ENCODE measurements at regions not wholly inside any gene's neighbourhood (a gene's known extent, or its start where the extent isn't known, plus 50 kb on each side); places are given as distances from the start of the nearest gene placed in this dataset.

GRCh38 chr7:133164498-133164897 lies 82.6 kb upstream of the CHCHD3 start:
- ChIA-PET RAD21 (ENCODE audit: unreplicated experiment) (interaction anchor here (1.1 kb wide), 1 partner anchor 270 kb away, joined by 3 read pairs; no protein-coding TSS in a partner anchor), SMC1A (ENCODE audit: uncharacterized antibody, unreplicated experiment) (interaction anchor here (0.7 kb wide), 1 partner anchor 15 kb away, joined by 3 read pairs; no protein-coding TSS in a partner anchor), POLR2A (interaction anchor here (0.5 kb wide), 1 partner anchor 195 kb away, joined by 4 read pairs; no protein-coding TSS in a partner anchor), CTCF (no interaction called here)
- BruUV-seq (replicated peaks), result no TSS peak
- TF ChIP-seq RAD21 (IDR thresholded peaks at IDR 0.05; ENCODE audit: insufficient read depth, low read depth, low read length), result peak; percentile 14; the same call in 1 of the 2 replicates
- no peak for TF ChIP-seq RBBP5 (conservative IDR thresholded peaks at IDR 0.05)
- WGBS (ENCODE audit: insufficient coverage, insufficient replicate concordance, low lambda C conversion rate, missing lambda C conversion rate), result 33% methylated on average over 6 of the region's 6 CpGs
- no peak overlapping the region for H3K9ac ChIP-seq (ENCODE audit: control insufficient read depth, insufficient read depth, low read length)
- H3K27me3 ChIP-seq (replicated peaks in 1 of 2; ENCODE audit: control insufficient read depth in 2 of 2, insufficient read depth in 2 of 2, low read length in 1 of 2), result peaks cover 0 to 2% of the 10 kb centered on the region in 2 experiments; a peak in 3 of 4 replicates
- DNase-seq (ENCODE audit: low read depth, low spot score), result no peak
- H3K4me2 ChIP-seq (ENCODE audit: control insufficient read depth, insufficient read depth), result no peak overlapping the region
- no peak overlapping the region for H2AFZ ChIP-seq (ENCODE audit: control insufficient read depth, low read depth, low read length)
- no peaks in the 10 kb centered on the region for H4K20me1 ChIP-seq (ENCODE audit: control insufficient read depth, insufficient read depth)
- no peaks in the 10 kb centered on the region for H3K4me1 ChIP-seq (ENCODE audit: control insufficient read depth, insufficient read depth, low read length)
- no peak overlapping the region for H3K4me3 ChIP-seq
- no peak for ATAC-seq
- H3K36me3 ChIP-seq (ENCODE audit: control insufficient read depth in 2 of 2, insufficient read depth in 2 of 2, low read length in 1 of 2), result no peaks in the 10 kb centered on the region
- H3K27ac ChIP-seq (ENCODE audit: control insufficient read depth, insufficient read depth), result no peak overlapping the region
- no peaks in the 10 kb centered on the region for H3K9me3 ChIP-seq (replicated peaks; ENCODE audit: control insufficient read depth, insufficient read depth, low read length)
- intact Hi-C loops (cut with micrococcal nuclease; ENCODE audit: unreplicated experiment) (no loop called here), in situ Hi-C loops (cut with MboI) (no loop called here)
- H3K79me2 ChIP-seq (ENCODE audit: control insufficient read depth, insufficient read depth, low read length), result no peaks in the 10 kb centered on the region
- no peak for FAIRE-seq

GRCh38 chr7:133165001-133165400 lies 83.1 kb upstream of the CHCHD3 start:
- ChIA-PET POLR2A (interaction anchor here (0.5 kb wide), 1 partner anchor 196 kb away, joined by 4 read pairs; no protein-coding TSS in a partner anchor), RAD21 (ENCODE audit: unreplicated experiment) (interaction anchor here (1.1 kb wide), 1 partner anchor 269 kb away, joined by 3 read pairs; no protein-coding TSS in a partner anchor), SMC1A (ENCODE audit: uncharacterized antibody, unreplicated experiment) (interaction anchor here (0.7 kb wide), 1 partner anchor 15 kb away, joined by 3 read pairs; no protein-coding TSS in a partner anchor), CTCF (no interaction called here)
- no peak overlapping the region for H3K4me2 ChIP-seq (ENCODE audit: control insufficient read depth, insufficient read depth)
- H3K36me3 ChIP-seq (ENCODE audit: control insufficient read depth in 2 of 2, insufficient read depth in 2 of 2, low read length in 1 of 2), result no peaks in the 10 kb centered on the region
- no peaks in the 10 kb centered on the region for H3K79me2 ChIP-seq (ENCODE audit: control insufficient read depth, insufficient read depth, low read length)
- no peak for DNase-seq (ENCODE audit: low read depth, low spot score)
- BruUV-seq (replicated peaks), result no TSS peak
- peak; percentile 47 for FAIRE-seq
- peak; percentile 65 for ATAC-seq
- no peak overlapping the region for H3K4me3 ChIP-seq
- intact Hi-C loops (cut with micrococcal nuclease; ENCODE audit: unreplicated experiment), result no loop called here
- no peak overlapping the region for H3K27ac ChIP-seq (ENCODE audit: control insufficient read depth, insufficient read depth)
- 0% methylated on average over 2 of the region's 2 CpGs for WGBS (ENCODE audit: insufficient coverage, insufficient replicate concordance, low lambda C conversion rate, missing lambda C conversion rate)
- no peaks in the 10 kb centered on the region for H4K20me1 ChIP-seq (ENCODE audit: control insufficient read depth, insufficient read depth)
- no peak overlapping the region for H3K9ac ChIP-seq (ENCODE audit: control insufficient read depth, insufficient read depth, low read length)
- H2AFZ ChIP-seq (ENCODE audit: control insufficient read depth, low read depth, low read length), result no peak overlapping the region
- in situ Hi-C loops (cut with MboI), result no loop called here
- peaks cover 0 to 2% of the 10 kb centered on the region in 2 experiments; a peak in 3 of 4 replicates for H3K27me3 ChIP-seq (replicated peaks in 1 of 2; ENCODE audit: control insufficient read depth in 2 of 2, insufficient read depth in 2 of 2, low read length in 1 of 2)
- no peaks in the 10 kb centered on the region for H3K4me1 ChIP-seq (ENCODE audit: control insufficient read depth, insufficient read depth, low read length)
- no peaks in the 10 kb centered on the region for H3K9me3 ChIP-seq (replicated peaks; ENCODE audit: control insufficient read depth, insufficient read depth, low read length)
- TF ChIP-seq RUNX3 (IDR thresholded peaks at IDR 0.05; ENCODE audit: low read length), result 0 out of 2 replicates have a peak, but pooled peaks have one; percentile 21
- no peak for TF ChIP-seq FOS (IDR thresholded peaks at IDR 0.05; ENCODE audit: borderline replicate concordance, extremely low read depth, insufficient read length)
- TF ChIP-seq MXI1 (IDR thresholded peaks at IDR 0.05; ENCODE audit: low read depth, low read length), result no peak
- TF ChIP-seq KDM1A (IDR thresholded peaks at IDR 0.05; ENCODE audit: borderline replicate concordance), result no peak
- no peak for TF ChIP-seq REST (IDR thresholded peaks at IDR 0.05; ENCODE audit: low read depth, low read length)
- TF ChIP-seq PRDM15 (CRISPR knock-in tag; IDR thresholded peaks at IDR 0.05), result no peak
- TF ChIP-seq JUNB (IDR thresholded peaks at IDR 0.05), result peak; percentile 47
- no peak for TF ChIP-seq ASH2L (IDR thresholded peaks at IDR 0.05; ENCODE audit: borderline replicate concordance, low read depth)
- TF ChIP-seq SIX5 (IDR thresholded peaks at IDR 0.05; ENCODE audit: low read depth, low read length, severe bottlenecking), result no peak

Data from GM12878 (cell line).